ENCODE measurements at regions not wholly inside any gene's neighbourhood (a gene's known extent, or its start where the extent isn't known, plus 50 kb on each side); places are given as distances from the start of the nearest gene placed in this dataset.

- Histone ChIP-seq H3K4me1 (ENCODE audit: control insufficient read depth, insufficient read depth, low read length) (no peaks in the 10 kb centered on the region), H3K9me3 (ENCODE audit: control insufficient read depth, insufficient read depth, low read length) (no peaks in the 10 kb centered on the region), H3K27ac (ENCODE audit: low read depth, low read length) (no peak overlapping the region), H3K27me3 (ENCODE audit: control insufficient read depth, insufficient read depth, low read length) (no peaks in the 10 kb centered on the region), H3K36me3 (ENCODE audit: control insufficient read depth, insufficient read depth, low read length) (no peaks in the 10 kb centered on the region), H3K4me3 (ENCODE audit: low read depth, low read length) (no peak overlapping the region)
- peak in 2 of 6 donors; percentile 59 to 79 for DNase-seq (ENCODE audit: low read depth in 4 of 6, low spot score in 6 of 6)
- 9% methylated on average over 2 of the region's 4 CpGs for WGBS (ENCODE audit: insufficient coverage)
These were observed 506.5 kb upstream of the TNP1 start for GRCh38 chr2:217366266-217366895.

DNA sequence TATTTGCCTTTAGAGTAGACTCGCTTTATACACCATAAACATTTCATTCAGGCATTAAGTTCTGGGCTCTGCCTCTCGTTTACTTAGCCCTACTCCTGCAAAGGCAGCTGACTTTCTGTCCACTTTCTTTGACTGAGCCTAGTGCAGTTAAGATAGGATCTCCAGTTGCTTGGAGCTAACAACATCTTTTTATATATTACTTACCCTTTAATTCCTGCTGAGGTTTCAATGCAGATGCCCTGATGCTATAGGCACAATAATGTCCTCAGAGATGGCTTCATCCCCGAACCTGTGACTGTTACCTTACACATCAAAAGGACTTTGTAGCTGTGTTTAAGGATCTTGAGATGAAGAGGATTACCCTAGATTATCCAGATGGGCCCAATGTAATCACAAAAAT lies 505.8 kb upstream of the TNP1 start:
- DNase-seq (ENCODE audit: low read depth in 4 of 6, low spot score in 6 of 6), result peak in 1 of 6 donors; percentile 4
- no peak overlapping the region for H3K27ac ChIP-seq (ENCODE audit: low read depth, low read length)
- peaks cover 3% of the 10 kb centered on the region for H3K4me1 ChIP-seq (ENCODE audit: control insufficient read depth, insufficient read depth, low read length)
- H3K9me3 ChIP-seq (ENCODE audit: control insufficient read depth, insufficient read depth, low read length), result no peaks in the 10 kb centered on the region
- H3K36me3 ChIP-seq (ENCODE audit: control insufficient read depth, insufficient read depth, low read length), result no peaks in the 10 kb centered on the region
- no peaks in the 10 kb centered on the region for H3K27me3 ChIP-seq (ENCODE audit: control insufficient read depth, insufficient read depth, low read length)
- WGBS (ENCODE audit: insufficient coverage), result 61% methylated on average over 2 of the region's 3 CpGs
- no peak overlapping the region for H3K4me3 ChIP-seq (ENCODE audit: low read depth, low read length)

GRCh38 chr2:217364224-217364623 lies 504.4 kb upstream of the TNP1 start:
- H3K4me1 ChIP-seq (ENCODE audit: control insufficient read depth, insufficient read depth, low read length), result peaks cover 3% of the 10 kb centered on the region
- H3K9me3 ChIP-seq (ENCODE audit: control insufficient read depth, insufficient read depth, low read length), result no peaks in the 10 kb centered on the region
- no peak for DNase-seq (ENCODE audit: low read depth in 4 of 6, low spot score in 6 of 6)
- H3K27ac ChIP-seq (ENCODE audit: low read depth, low read length), result no peak overlapping the region
- no peak overlapping the region for H3K4me3 ChIP-seq (ENCODE audit: low read depth, low read length)
- no peaks in the 10 kb centered on the region for H3K36me3 ChIP-seq (ENCODE audit: control insufficient read depth, insufficient read depth, low read length)
- no peaks in the 10 kb centered on the region for H3K27me3 ChIP-seq (ENCODE audit: control insufficient read depth, insufficient read depth, low read length)

GRCh38 chr2:217363470-217363869 lies 503.6 kb upstream of the TNP1 start:
- Histone ChIP-seq H3K4me3 (ENCODE audit: low read depth, low read length) (no peak overlapping the region), H3K27ac (ENCODE audit: low read depth, low read length) (no peak overlapping the region), H3K4me1 (ENCODE audit: control insufficient read depth, insufficient read depth, low read length) (peaks cover 3% of the 10 kb centered on the region), H3K9me3 (ENCODE audit: control insufficient read depth, insufficient read depth, low read length) (no peaks in the 10 kb centered on the region), H3K27me3 (ENCODE audit: control insufficient read depth, insufficient read depth, low read length) (no peaks in the 10 kb centered on the region), H3K36me3 (ENCODE audit: control insufficient read depth, insufficient read depth, low read length) (no peaks in the 10 kb centered on the region)
- WGBS (ENCODE audit: insufficient coverage), result 100% methylated on average over 2 of the region's 3 CpGs
- no peak for DNase-seq (ENCODE audit: low read depth in 4 of 6, low spot score in 6 of 6)

DNA sequence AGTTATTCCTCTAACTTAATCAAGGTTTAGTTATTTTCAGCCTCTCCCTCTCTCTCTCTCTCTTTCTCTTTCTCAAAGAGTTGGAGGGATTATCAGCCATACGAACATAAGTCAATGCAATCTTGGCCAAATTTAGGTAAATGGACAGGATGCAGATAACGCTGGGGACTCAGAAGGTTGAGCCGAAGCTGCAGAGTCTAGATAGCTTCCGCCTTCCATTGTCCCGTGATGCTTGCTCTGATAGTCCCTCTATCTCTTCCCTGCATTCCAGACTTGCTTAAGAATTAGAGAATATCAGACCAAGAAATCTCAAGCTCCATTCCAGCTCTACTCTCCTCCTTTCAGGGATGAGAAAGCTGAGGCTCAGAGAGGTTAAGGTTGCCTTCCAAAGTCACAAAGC lies 502.8 kb upstream of the TNP1 start:
- Histone ChIP-seq H3K36me3 (ENCODE audit: control insufficient read depth, insufficient read depth, low read length) (no peaks in the 10 kb centered on the region), H3K27ac (ENCODE audit: low read depth, low read length) (no peak overlapping the region), H3K27me3 (ENCODE audit: control insufficient read depth, insufficient read depth, low read length) (no peaks in the 10 kb centered on the region), H3K9me3 (ENCODE audit: control insufficient read depth, insufficient read depth, low read length) (no peaks in the 10 kb centered on the region), H3K4me1 (ENCODE audit: control insufficient read depth, insufficient read depth, low read length) (peaks cover 3% of the 10 kb centered on the region), H3K4me3 (ENCODE audit: low read depth, low read length) (no peak overlapping the region)
- no peak for DNase-seq (ENCODE audit: low read depth in 4 of 6, low spot score in 6 of 6)
- 96% methylated on average over 4 of the region's 5 CpGs for WGBS (ENCODE audit: insufficient coverage)

- 93% methylated on average over 1 of the region's 1 CpG for WGBS (ENCODE audit: insufficient coverage)
These were observed 502.4 kb upstream of the TNP1 start for GRCh38 chr2:217362286-217362685.

DNA sequence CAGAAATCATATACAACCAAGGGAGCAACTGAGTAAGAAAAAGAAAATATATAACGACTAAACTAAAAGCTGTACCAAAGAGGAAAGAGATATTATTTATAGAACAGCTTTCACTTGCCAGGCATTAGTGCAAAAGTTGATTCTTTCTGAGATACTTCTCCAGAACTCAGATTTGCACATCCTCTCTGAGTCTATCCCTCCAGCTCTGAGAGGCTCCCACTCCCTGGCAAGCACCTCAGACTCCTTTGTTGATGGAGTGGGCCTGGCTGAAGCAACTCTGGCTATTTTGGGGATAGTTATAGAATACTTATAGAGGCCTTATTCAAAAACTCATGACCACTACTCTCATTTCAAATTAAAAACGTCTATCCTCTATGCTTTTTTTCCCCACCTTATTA lies 501.6 kb upstream of the TNP1 start:
- Histone ChIP-seq H3K4me3 (ENCODE audit: low read depth, low read length) (no peak overlapping the region), H3K9me3 (ENCODE audit: control insufficient read depth, insufficient read depth, low read length) (no peaks in the 10 kb centered on the region), H3K27me3 (ENCODE audit: control insufficient read depth, insufficient read depth, low read length) (no peaks in the 10 kb centered on the region), H3K4me1 (ENCODE audit: control insufficient read depth, insufficient read depth, low read length) (peaks cover 10% of the 10 kb centered on the region), H3K27ac (ENCODE audit: low read depth, low read length) (peak overlapping the region; percentile 3), H3K36me3 (ENCODE audit: control insufficient read depth, insufficient read depth, low read length) (no peaks in the 10 kb centered on the region)
- DNase-seq (ENCODE audit: low read depth in 4 of 6, low spot score in 6 of 6), result peak in 1 of 6 donors; percentile 36
- WGBS (ENCODE audit: insufficient coverage), result no CpG with 5 or more reads among the region's 2 CpGs

More at GRCh38 chr2:217362286-217362685, 502.4 kb upstream of the TNP1 start:
- H3K36me3 ChIP-seq (ENCODE audit: control insufficient read depth, insufficient read depth, low read length), result no peaks in the 10 kb centered on the region
- peak overlapping the region; percentile 3 for H3K27ac ChIP-seq (ENCODE audit: low read depth, low read length)
- no peaks in the 10 kb centered on the region for H3K9me3 ChIP-seq (ENCODE audit: control insufficient read depth, insufficient read depth, low read length)
- no peak overlapping the region for H3K4me3 ChIP-seq (ENCODE audit: low read depth, low read length)
- H3K27me3 ChIP-seq (ENCODE audit: control insufficient read depth, insufficient read depth, low read length), result no peaks in the 10 kb centered on the region
- DNase-seq (ENCODE audit: low read depth in 4 of 6, low spot score in 6 of 6), result no peak
- peaks cover 5% of the 10 kb centered on the region for H3K4me1 ChIP-seq (ENCODE audit: control insufficient read depth, insufficient read depth, low read length)

DNA sequence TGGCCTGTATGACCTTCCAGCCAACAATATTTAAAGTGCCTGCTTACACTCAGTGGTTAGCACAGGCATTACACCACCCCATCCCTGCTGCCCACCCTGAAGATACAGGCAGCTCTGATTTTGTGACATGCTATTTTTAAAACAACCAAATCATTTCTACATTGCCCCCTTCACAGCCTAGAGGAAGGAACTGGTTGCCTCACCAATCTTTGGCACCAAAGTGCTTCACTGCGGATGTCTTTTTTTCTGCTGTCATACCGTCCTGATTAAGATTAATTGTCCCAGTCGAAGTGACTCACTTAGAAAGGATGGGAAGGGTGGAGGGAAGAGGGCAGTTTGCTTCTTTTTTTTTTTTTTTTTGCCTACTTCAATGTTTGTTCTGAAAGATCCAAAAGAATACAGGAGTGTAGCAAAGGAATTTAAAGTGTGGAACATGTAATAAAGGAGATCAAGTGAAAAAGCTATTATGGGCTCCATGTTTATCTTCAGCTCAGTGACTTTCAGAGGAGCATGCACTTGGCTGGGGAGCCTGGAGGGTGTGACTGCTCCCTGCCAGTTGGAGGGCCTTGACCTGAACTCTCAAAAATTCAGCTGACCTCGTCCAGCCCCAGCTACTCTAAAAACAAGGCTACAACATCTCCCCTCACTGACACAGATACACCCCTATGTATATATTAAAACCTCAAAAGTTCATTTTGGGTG lies 501.1 kb upstream of the TNP1 start:
- WGBS (ENCODE audit: insufficient coverage), result no CpG with 5 or more reads among the region's 4 CpGs
- H3K27ac ChIP-seq (ENCODE audit: low read depth, low read length), result no peak overlapping the region
- no peaks in the 10 kb centered on the region for H3K9me3 ChIP-seq (ENCODE audit: control insufficient read depth, insufficient read depth, low read length)
- H3K4me3 ChIP-seq (ENCODE audit: low read depth, low read length), result no peak overlapping the region
- peak in 2 of 6 donors; percentile 14 to 32 for DNase-seq (ENCODE audit: low read depth in 4 of 6, low spot score in 6 of 6)
- no peaks in the 10 kb centered on the region for H3K27me3 ChIP-seq (ENCODE audit: control insufficient read depth, insufficient read depth, low read length)
- H3K4me1 ChIP-seq (ENCODE audit: control insufficient read depth, insufficient read depth, low read length), result peaks cover 10% of the 10 kb centered on the region
- H3K36me3 ChIP-seq (ENCODE audit: control insufficient read depth, insufficient read depth, low read length), result no peaks in the 10 kb centered on the region

DNA sequence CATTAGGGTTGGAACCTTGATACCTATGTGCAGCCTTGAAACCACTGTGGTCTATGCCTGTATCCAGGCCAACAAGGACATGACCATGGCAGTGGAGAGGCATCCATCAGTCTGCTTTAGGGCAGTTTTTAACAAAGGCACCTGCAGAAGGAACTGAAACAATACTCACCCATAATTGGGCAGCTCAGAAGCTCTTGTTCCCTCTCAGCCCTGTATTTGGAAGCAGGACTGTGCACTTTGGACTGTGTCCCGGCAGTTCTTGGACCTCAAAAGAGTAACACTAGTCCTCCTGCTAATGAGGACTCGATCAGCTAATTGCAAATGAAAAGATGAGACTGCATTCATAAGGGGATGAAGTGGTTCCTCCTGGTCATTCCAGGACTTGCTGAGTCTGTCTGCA lies 500.2 kb upstream of the TNP1 start:
- Histone ChIP-seq H3K27me3 (ENCODE audit: control insufficient read depth, insufficient read depth, low read length) (no peaks in the 10 kb centered on the region), H3K4me3 (ENCODE audit: low read depth, low read length) (no peak overlapping the region), H3K9me3 (ENCODE audit: control insufficient read depth, insufficient read depth, low read length) (no peaks in the 10 kb centered on the region), H3K36me3 (ENCODE audit: control insufficient read depth, insufficient read depth, low read length) (no peaks in the 10 kb centered on the region), H3K4me1 (ENCODE audit: control insufficient read depth, insufficient read depth, low read length) (peaks cover 10% of the 10 kb centered on the region), H3K27ac (ENCODE audit: low read depth, low read length) (no peak overlapping the region)
- WGBS (ENCODE audit: insufficient coverage), result 61% methylated on average over 2 of the region's 2 CpGs
- peak in 1 of 6 donors; percentile 48 for DNase-seq (ENCODE audit: low read depth in 4 of 6, low spot score in 6 of 6)

Data from spinal cord (tissue), 9 donors.